B cell (primary cell): ENCODE measurements at regions not wholly inside any gene's neighbourhood (a gene's known extent, or its start where the extent isn't known, plus 50 kb on each side); places are given as distances from the start of the nearest gene placed in this dataset.

Experiments used
- CTCF ChIP-seq: fragments of 200-600 bp; IDR thresholded peaks from one replicate; pipeline ENCODE4 v1.8.0; 2022; ENCODE audit warnings: antibody characterized with exemption, mild to moderate bottlenecking
- EZH2 ChIP-seq: IDR thresholded peaks from 2 replicates; pipeline ENCODE4 v1.6.1; 2012; ENCODE audit warnings: borderline replicate concordance, low read depth, mild to moderate bottlenecking, moderate library complexity, low read length; ENCODE audit not compliant: insufficient read depth, poor library complexity, severe bottlenecking

- TF ChIP-seq EZH2 (no peak), CTCF (no peak)
Measured at GRCh38 chr4:188328966-188329365, 189.7 kb downstream of the TRIML1 start.
